ENCODE measurements at regions not wholly inside any gene's neighbourhood (a gene's known extent, or its start where the extent isn't known, plus 50 kb on each side); places are given as distances from the start of the nearest gene placed in this dataset.

- TF ChIP-seq, protein P1, sequence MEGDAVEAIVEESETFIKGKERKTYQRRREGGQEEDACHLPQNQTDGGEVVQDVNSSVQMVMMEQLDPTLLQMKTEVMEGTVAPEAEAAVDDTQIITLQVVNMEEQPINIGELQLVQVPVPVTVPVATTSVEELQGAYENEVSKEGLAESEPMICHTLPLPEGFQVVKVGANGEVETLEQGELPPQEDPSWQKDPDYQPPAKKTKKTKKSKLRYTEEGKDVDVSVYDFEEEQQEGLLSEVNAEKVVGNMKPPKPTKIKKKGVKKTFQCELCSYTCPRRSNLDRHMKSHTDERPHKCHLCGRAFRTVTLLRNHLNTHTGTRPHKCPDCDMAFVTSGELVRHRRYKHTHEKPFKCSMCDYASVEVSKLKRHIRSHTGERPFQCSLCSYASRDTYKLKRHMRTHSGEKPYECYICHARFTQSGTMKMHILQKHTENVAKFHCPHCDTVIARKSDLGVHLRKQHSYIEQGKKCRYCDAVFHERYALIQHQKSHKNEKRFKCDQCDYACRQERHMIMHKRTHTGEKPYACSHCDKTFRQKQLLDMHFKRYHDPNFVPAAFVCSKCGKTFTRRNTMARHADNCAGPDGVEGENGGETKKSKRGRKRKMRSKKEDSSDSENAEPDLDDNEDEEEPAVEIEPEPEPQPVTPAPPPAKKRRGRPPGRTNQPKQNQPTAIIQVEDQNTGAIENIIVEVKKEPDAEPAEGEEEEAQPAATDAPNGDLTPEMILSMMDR (IDR thresholded peaks at IDR 0.05) = no peak
- no peak for TF ChIP-seq POLR2A (IDR thresholded peaks at IDR 0.05)
- intact Hi-C loops (cut with DNase I) = no loop called here
- Histone ChIP-seq H3K9me3 (replicated peaks in 1 of 3) (no peaks in the 10 kb centered on the region), H3K4me1 (replicated peaks in 1 of 2) (no peaks in the 10 kb centered on the region), H3K36me3 (replicated peaks in 1 of 2) (no peaks in the 10 kb centered on the region), H3K27ac (no peak overlapping the region), H3K4me3 (no peak overlapping the region), H3K27me3 (no peaks in the 10 kb centered on the region)
- 77 to 90% (median 86%) methylated on average over 1 of the region's 1 CpG for WGBS, 4 donors
- DNase-seq = no peak
Measured at GRCh38 chr4:112927544-112927943, 121.9 kb upstream of the ANK2 start.

- no peak overlapping the region for H3K4me3 ChIP-seq
- no peaks in the 10 kb centered on the region for H3K27me3 ChIP-seq
- no peak for TF ChIP-seq POLR2A (IDR thresholded peaks at IDR 0.05)
- TF ChIP-seq, protein P1 (IDR thresholded peaks at IDR 0.05) = no peak
- intact Hi-C loops (cut with DNase I) = loop anchor here in 1 of 2 donors (10.0 kb wide), 1 partner anchor 166 kb away; no protein-coding TSS in a partner anchor
- H3K27ac ChIP-seq = no peak overlapping the region
- no peaks in the 10 kb centered on the region for H3K9me3 ChIP-seq (replicated peaks in 1 of 3)
- no peak for DNase-seq
- H3K4me1 ChIP-seq (replicated peaks in 1 of 2) = no peaks in the 10 kb centered on the region
- 62 to 70% (median 66%) methylated on average over 4 of the region's 4 CpGs for WGBS, 4 donors
- no peaks in the 10 kb centered on the region for H3K36me3 ChIP-seq (replicated peaks in 1 of 2)
Measured at GRCh38 chr4:112931001-112931400, 118.5 kb upstream of the ANK2 start.

DNA sequence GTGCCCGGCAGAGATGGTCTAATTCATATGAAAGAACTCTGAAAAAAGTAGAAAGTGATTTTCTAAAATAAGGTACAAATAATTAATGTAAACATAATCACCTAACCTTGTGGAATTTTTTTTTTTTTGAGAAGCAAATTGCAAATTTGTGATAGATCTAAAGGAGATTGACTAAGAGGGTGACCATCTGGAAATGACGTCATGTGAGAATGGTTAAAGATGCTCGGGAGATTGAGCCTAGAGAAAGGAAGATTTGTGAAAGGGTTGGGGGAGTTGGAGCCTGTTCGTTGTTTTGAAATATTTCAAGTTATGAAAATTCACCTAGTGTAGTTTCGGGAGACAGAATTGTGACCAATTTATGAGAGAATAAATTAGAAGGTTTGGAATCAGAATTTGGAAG, 115.7 kb upstream of the ANK2 start:
- no peaks in the 10 kb centered on the region for H3K4me1 ChIP-seq (replicated peaks in 1 of 2)
- H3K36me3 ChIP-seq (replicated peaks in 1 of 2) = no peaks in the 10 kb centered on the region
- no peak overlapping the region for H3K4me3 ChIP-seq
- DNase-seq = no peak
- H3K9me3 ChIP-seq (replicated peaks in 1 of 3) = no peaks in the 10 kb centered on the region
- no peaks in the 10 kb centered on the region for H3K27me3 ChIP-seq
- H3K27ac ChIP-seq = no peak overlapping the region
- TF ChIP-seq, protein P1 (IDR thresholded peaks at IDR 0.05) = no peak
- intact Hi-C loops (cut with DNase I) = loop anchor here in 1 of 2 donors (10.0 kb wide), 1 partner anchor 169 kb away; no protein-coding TSS in a partner anchor
- 66 to 78% (median 73%) methylated on average over 5 of the region's 5 CpGs for WGBS, 4 donors

GRCh38 chr4:112938461-112939058, 110.9 kb upstream of the ANK2 start:
- TF ChIP-seq, protein P1 (IDR thresholded peaks at IDR 0.05) = peak; percentile 53 to 78 (median 69)
- TF ChIP-seq POLR2A (IDR thresholded peaks at IDR 0.05) = no peak

More at GRCh38 chr4:112938461-112939058, 110.9 kb upstream of the ANK2 start:
- H3K4me1 ChIP-seq (replicated peaks in 1 of 2) = no peaks in the 10 kb centered on the region
- no peak overlapping the region for H3K4me3 ChIP-seq
- H3K9me3 ChIP-seq (replicated peaks in 1 of 3) = no peaks in the 10 kb centered on the region
- DNase-seq = no peak
- intact Hi-C loops (cut with DNase I) = loop anchor here in 1 of 2 donors (10.0 kb wide), 1 partner anchor 174 kb away; no protein-coding TSS in a partner anchor
- no peaks in the 10 kb centered on the region for H3K27me3 ChIP-seq
- H3K27ac ChIP-seq = no peak overlapping the region
- no peaks in the 10 kb centered on the region for H3K36me3 ChIP-seq (replicated peaks in 1 of 2)
- WGBS, 4 donors = 0 to 2% (median 0%) methylated on average over 1 of the region's 1 CpG

Measured in adrenal gland (tissue), 9 donors.